Activated CD8-positive, alpha-beta T cell treated with anti-CD3 and anti-CD28 coated beads for 36 hours (primary cell): ENCODE measurements at regions not wholly inside any gene's neighbourhood (a gene's known extent, or its start where the extent isn't known, plus 50 kb on each side); places are given as distances from the start of the nearest gene placed in this dataset.

ENCODE experiments used
- ATAC-seq: fragments of 200-7000 bp; cut with Tn5 transposase; one replicate; pipeline ENCODE4 v1.10.0; 2021; ENCODE audit warnings: mild to moderate bottlenecking, moderate library complexity
- CTCF ChIA-PET: fragments of 350-600 bp; sonication (Branson Sonifier 250); formaldehyde crosslinking; loops from one replicate; lab custom pipeline; 2021; ENCODE audit warnings: antibody characterized with exemption; lab: Charles Lee
- POLR2A ChIA-PET: fragments of 350-600 bp; sonication (Branson Sonifier 250); formaldehyde crosslinking; loops from one replicate; lab custom pipeline; 2021; ENCODE audit warnings: antibody characterized with exemption; lab: Charles Lee
- DNase-seq: peaks from one replicate; pipeline ENCODE4 v3.0.0-alpha.2; 2020
- H3K27ac Mint-ChIP-seq: one replicate; pipeline ENCODE4 v1.8.0; 2021; ENCODE audit warnings: mild to moderate bottlenecking, mixed read lengths
- H3K27me3 Mint-ChIP-seq: one replicate; pipeline ENCODE4 v1.8.0; 2021; ENCODE audit warnings: mixed read lengths
- H3K36me3 Mint-ChIP-seq: one replicate; pipeline ENCODE4 v1.8.0; 2021; ENCODE audit warnings: low read depth, mixed read lengths
- H3K4me1 Mint-ChIP-seq: one replicate; pipeline ENCODE4 v1.8.0; 2021; ENCODE audit warnings: low read depth, mixed read lengths
- H3K4me3 Mint-ChIP-seq: one replicate; pipeline ENCODE4 v1.8.0; 2021; ENCODE audit warnings: mild to moderate bottlenecking, moderate library complexity, mixed read lengths
- H3K9me3 Mint-ChIP-seq: one replicate; pipeline ENCODE4 v1.8.0; 2021; ENCODE audit warnings: mixed read lengths
- intact Hi-C: fragments of 100-400 bp; cut with micrococcal nuclease; formaldehyde crosslinking; loops from one replicate; pipeline ENCODE4 v1.10.0; 2022
- TF ChIP-seq, protein P1 (sequence below): fragments of 200-600 bp; IDR thresholded peaks from one replicate; pipeline ENCODE4 v1.8.0; 2022; ENCODE audit warnings: antibody characterized with exemption, mild to moderate bottlenecking

GRCh38 chr9:82567953-82568352 is 495.0 kb downstream of the RASEF start:
- Mint-ChIP-seq H3K27ac (no peak overlapping the region), H3K27me3 (no peaks in the 10 kb centered on the region), H3K4me3 (no peak overlapping the region), H3K4me1 (no peaks in the 10 kb centered on the region), H3K36me3 (no peaks in the 10 kb centered on the region), H3K9me3 (peaks cover 5% of the 10 kb centered on the region)
- TF ChIP-seq, protein P1, sequence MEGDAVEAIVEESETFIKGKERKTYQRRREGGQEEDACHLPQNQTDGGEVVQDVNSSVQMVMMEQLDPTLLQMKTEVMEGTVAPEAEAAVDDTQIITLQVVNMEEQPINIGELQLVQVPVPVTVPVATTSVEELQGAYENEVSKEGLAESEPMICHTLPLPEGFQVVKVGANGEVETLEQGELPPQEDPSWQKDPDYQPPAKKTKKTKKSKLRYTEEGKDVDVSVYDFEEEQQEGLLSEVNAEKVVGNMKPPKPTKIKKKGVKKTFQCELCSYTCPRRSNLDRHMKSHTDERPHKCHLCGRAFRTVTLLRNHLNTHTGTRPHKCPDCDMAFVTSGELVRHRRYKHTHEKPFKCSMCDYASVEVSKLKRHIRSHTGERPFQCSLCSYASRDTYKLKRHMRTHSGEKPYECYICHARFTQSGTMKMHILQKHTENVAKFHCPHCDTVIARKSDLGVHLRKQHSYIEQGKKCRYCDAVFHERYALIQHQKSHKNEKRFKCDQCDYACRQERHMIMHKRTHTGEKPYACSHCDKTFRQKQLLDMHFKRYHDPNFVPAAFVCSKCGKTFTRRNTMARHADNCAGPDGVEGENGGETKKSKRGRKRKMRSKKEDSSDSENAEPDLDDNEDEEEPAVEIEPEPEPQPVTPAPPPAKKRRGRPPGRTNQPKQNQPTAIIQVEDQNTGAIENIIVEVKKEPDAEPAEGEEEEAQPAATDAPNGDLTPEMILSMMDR: no peak
- ChIA-PET CTCF (interaction anchor here (0.9 kb wide), 1 partner anchor 13 kb away, joined by 3 read pairs; no protein-coding TSS in a partner anchor), POLR2A (no interaction called here)
- intact Hi-C loops: no loop called here
- ATAC-seq (no peak), DNase-seq (no peak)

DNA sequence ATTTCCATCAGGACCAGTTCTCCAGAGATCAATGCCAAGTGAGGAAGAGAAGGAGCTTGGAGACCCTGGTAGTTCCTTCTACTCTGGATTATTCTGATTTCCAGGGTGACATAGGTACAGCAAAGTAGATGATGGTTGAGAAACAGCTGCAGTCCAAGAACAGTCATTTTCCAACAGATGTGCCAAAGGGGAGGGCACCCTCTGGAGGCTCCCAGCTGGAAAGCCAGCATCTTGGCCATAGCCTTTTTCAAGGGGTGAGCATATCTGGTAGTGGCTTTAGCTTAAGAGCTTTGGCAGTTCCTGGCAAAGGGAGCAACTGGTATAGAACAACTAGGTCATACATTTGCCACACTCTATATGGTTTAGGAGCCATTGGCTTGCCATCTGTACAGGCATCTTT is 492.7 kb downstream of the RASEF start:
- H3K36me3 Mint-ChIP-seq: no peaks in the 10 kb centered on the region
- ChIA-PET POLR2A (no interaction called here), CTCF (no interaction called here)
- no peak overlapping the region for H3K4me3 Mint-ChIP-seq
- H3K27me3 Mint-ChIP-seq: no peaks in the 10 kb centered on the region
- ATAC-seq (no peak), DNase-seq (no peak)
- TF ChIP-seq, protein P1: no peak
- peaks cover 6% of the 10 kb centered on the region for H3K9me3 Mint-ChIP-seq
- intact Hi-C loops: no loop called here
- no peak overlapping the region for H3K27ac Mint-ChIP-seq
- H3K4me1 Mint-ChIP-seq: no peaks in the 10 kb centered on the region

GRCh38 chr9:82571540-82571939 is 491.4 kb downstream of the RASEF start:
- no peaks in the 10 kb centered on the region for H3K36me3 Mint-ChIP-seq
- H3K27me3 Mint-ChIP-seq: no peaks in the 10 kb centered on the region
- H3K27ac Mint-ChIP-seq: no peak overlapping the region
- DNase-seq (no peak), ATAC-seq (no peak)
- CTCF ChIA-PET: no interaction called here
- H3K4me3 Mint-ChIP-seq: no peak overlapping the region
- no peaks in the 10 kb centered on the region for H3K4me1 Mint-ChIP-seq
- TF ChIP-seq, protein P1: no peak
- intact Hi-C loops: no loop called here
- POLR2A ChIA-PET: no interaction called here
- H3K9me3 Mint-ChIP-seq: peaks cover 6% of the 10 kb centered on the region

GRCh38 chr9:82572146-82572545 is 490.8 kb downstream of the RASEF start:
- POLR2A ChIA-PET: no interaction called here
- no peaks in the 10 kb centered on the region for H3K27me3 Mint-ChIP-seq

DNA sequence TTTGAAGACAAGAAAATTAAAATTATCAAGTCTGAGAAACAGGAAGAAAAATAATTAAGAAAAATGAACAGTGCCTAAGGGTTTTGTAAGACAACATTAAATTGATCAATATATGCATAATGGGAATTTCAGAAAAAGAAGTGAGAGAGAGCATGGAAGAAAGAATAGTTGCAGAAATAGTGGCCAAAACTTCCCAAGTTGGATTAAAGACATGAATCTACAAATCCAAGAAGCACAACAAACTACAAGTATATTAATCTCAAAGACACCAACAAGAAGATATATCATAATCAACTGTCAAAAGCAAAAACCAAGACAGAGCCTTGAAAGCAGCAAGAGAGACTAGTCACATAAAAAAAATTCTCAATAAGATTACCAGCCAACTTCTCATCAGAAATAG is 488.0 kb downstream of the RASEF start:
- CTCF ChIA-PET: no interaction called here
- peaks cover 9% of the 10 kb centered on the region for H3K9me3 Mint-ChIP-seq

More at GRCh38 chr9:82572146-82572545, 490.8 kb downstream of the RASEF start:
- ATAC-seq (no peak), DNase-seq (no peak)
- Mint-ChIP-seq H3K27ac (no peak overlapping the region), H3K4me3 (no peak overlapping the region), H3K9me3 (peaks cover 6% of the 10 kb centered on the region), H3K4me1 (no peaks in the 10 kb centered on the region), H3K36me3 (no peaks in the 10 kb centered on the region)
- intact Hi-C loops: no loop called here
- TF ChIP-seq, protein P1: no peak
- CTCF ChIA-PET: no interaction called here

More for the DNA sequence above, 488.0 kb downstream of the RASEF start:
- intact Hi-C loops: no loop called here
- Mint-ChIP-seq H3K36me3 (no peaks in the 10 kb centered on the region), H3K4me1 (no peaks in the 10 kb centered on the region), H3K27me3 (no peaks in the 10 kb centered on the region), H3K4me3 (no peak overlapping the region), H3K27ac (no peak overlapping the region)
- ATAC-seq (no peak), DNase-seq (no peak)
- POLR2A ChIA-PET: no interaction called here
- TF ChIP-seq, protein P1: no peak
